ENCODE measurements at regions not wholly inside any gene's neighbourhood (a gene's known extent, or its start where the extent isn't known, plus 50 kb on each side); places are given as distances from the start of the nearest gene placed in this dataset.

GRCh38 chr3:6509576-6509975 is 351.3 kb upstream of the GRM7 start:
- DNase-seq (ENCODE audit: low read depth in 3 of 3) = no peak

GRCh38 chr3:6510713-6511112 is 350.2 kb upstream of the GRM7 start:
- no peak for DNase-seq (ENCODE audit: low read depth in 3 of 3)

- no peak for DNase-seq (ENCODE audit: low read depth in 3 of 3)
Observed at GRCh38 chr3:6512172-6512800, 348.6 kb upstream of the GRM7 start.

GRCh38 chr3:6516143-6516542 is 344.8 kb upstream of the GRM7 start:
- DNase-seq (ENCODE audit: low read depth in 3 of 3) = no peak

- DNase-seq (ENCODE audit: low read depth in 3 of 3) = no peak
Observed at GRCh38 chr3:6516694-6517093, 344.2 kb upstream of the GRM7 start.

- no peak for DNase-seq (ENCODE audit: low read depth in 3 of 3)
Observed at GRCh38 chr3:6518709-6519345, 342.1 kb upstream of the GRM7 start.

GRCh38 chr3:6521369-6522113 is 339.4 kb upstream of the GRM7 start:
- no peak for DNase-seq (ENCODE audit: low read depth in 3 of 3)

- no peak for DNase-seq (ENCODE audit: low read depth in 3 of 3)
Observed at GRCh38 chr3:6522191-6522590, 338.7 kb upstream of the GRM7 start.

- DNase-seq (ENCODE audit: low read depth in 3 of 3) = no peak
Observed at GRCh38 chr3:6523043-6523442, 337.9 kb upstream of the GRM7 start.

- DNase-seq (ENCODE audit: low read depth in 3 of 3) = no peak
Observed at GRCh38 chr3:6524479-6524878, 336.4 kb upstream of the GRM7 start.

- no peak for DNase-seq (ENCODE audit: low read depth in 3 of 3)
Observed at GRCh38 chr3:6526321-6526720, 334.6 kb upstream of the GRM7 start.

- DNase-seq (ENCODE audit: low read depth in 3 of 3) = no peak
Observed at GRCh38 chr3:6526861-6527260, 334.1 kb upstream of the GRM7 start.

GRCh38 chr3:6528951-6529350 is 332.0 kb upstream of the GRM7 start:
- no peak for DNase-seq (ENCODE audit: low read depth in 3 of 3)

GRCh38 chr3:6531153-6531552 is 329.8 kb upstream of the GRM7 start:
- no peak for DNase-seq (ENCODE audit: low read depth in 3 of 3)

- no peak for DNase-seq (ENCODE audit: low read depth in 3 of 3)
Observed at GRCh38 chr3:6532101-6532500, 328.8 kb upstream of the GRM7 start.

- no peak for DNase-seq (ENCODE audit: low read depth in 3 of 3)
Observed at GRCh38 chr3:6540981-6541380, 319.9 kb upstream of the GRM7 start.

GRCh38 chr3:6542795-6543194 is 318.1 kb upstream of the GRM7 start:
- no peak for DNase-seq (ENCODE audit: low read depth in 3 of 3)

GRCh38 chr3:6549296-6549695 is 311.6 kb upstream of the GRM7 start:
- DNase-seq (ENCODE audit: low read depth in 3 of 3) = no peak

- DNase-seq (ENCODE audit: low read depth in 3 of 3) = no peak
Observed at GRCh38 chr3:6551165-6551564, 309.8 kb upstream of the GRM7 start.

- DNase-seq (ENCODE audit: low read depth in 3 of 3) = no peak
Observed at GRCh38 chr3:6560259-6560658, 300.7 kb upstream of the GRM7 start.

- no peak for DNase-seq (ENCODE audit: low read depth in 3 of 3)
Observed at GRCh38 chr3:6567241-6567640, 293.7 kb upstream of the GRM7 start.

- DNase-seq (ENCODE audit: low read depth in 3 of 3) = no peak
Observed at GRCh38 chr3:6568999-6569493, 291.9 kb upstream of the GRM7 start.

GRCh38 chr3:6571448-6571847 is 289.5 kb upstream of the GRM7 start:
- no peak for DNase-seq (ENCODE audit: low read depth in 3 of 3)

Measured in stimulated activated CD4-positive, alpha-beta T cell treated with anti-CD3 and anti-CD28 coated beads, TNF-alpha, amount 100 ng/mL, for 24 hours (primary cell).